ENCODE measurements at regions not wholly inside any gene's neighbourhood (a gene's known extent, or its start where the extent isn't known, plus 50 kb on each side); places are given as distances from the start of the nearest gene placed in this dataset.

DNA sequence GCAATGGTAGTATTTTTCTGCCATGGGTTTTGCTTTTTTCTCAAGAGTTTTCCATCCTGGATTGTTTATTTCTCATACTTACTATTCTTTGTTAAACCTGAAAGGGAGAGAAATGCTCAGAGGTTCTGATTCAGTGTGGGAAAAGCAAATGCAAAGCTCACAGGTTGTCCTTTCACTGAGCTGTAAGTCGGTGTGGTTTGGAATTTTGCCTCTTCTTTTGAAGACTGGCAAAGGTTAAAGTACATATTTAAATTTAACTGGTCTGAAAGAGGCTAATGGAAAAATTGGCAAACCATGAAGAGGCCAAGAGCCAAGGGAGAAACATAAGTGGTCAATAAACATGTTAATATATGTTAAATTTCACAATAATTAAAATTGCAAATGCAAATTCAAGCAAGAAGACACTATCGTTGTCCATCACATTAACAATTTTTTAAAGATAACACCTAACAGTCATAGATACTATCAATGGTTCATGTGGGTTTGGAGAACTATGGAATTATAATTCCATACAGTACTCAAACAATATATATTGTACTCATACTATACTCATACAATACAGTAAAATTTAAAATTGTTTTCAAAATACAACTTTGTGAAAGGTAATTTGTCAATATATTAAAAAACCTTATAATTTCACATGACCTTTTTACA lies 246.8 kb upstream of the STT3B start:
- TF ChIP-seq, protein P1, sequence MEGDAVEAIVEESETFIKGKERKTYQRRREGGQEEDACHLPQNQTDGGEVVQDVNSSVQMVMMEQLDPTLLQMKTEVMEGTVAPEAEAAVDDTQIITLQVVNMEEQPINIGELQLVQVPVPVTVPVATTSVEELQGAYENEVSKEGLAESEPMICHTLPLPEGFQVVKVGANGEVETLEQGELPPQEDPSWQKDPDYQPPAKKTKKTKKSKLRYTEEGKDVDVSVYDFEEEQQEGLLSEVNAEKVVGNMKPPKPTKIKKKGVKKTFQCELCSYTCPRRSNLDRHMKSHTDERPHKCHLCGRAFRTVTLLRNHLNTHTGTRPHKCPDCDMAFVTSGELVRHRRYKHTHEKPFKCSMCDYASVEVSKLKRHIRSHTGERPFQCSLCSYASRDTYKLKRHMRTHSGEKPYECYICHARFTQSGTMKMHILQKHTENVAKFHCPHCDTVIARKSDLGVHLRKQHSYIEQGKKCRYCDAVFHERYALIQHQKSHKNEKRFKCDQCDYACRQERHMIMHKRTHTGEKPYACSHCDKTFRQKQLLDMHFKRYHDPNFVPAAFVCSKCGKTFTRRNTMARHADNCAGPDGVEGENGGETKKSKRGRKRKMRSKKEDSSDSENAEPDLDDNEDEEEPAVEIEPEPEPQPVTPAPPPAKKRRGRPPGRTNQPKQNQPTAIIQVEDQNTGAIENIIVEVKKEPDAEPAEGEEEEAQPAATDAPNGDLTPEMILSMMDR (conservative IDR thresholded peaks at IDR 0.05), result no peak
- H3K27me3 Mint-ChIP-seq (ENCODE audit: low read depth), result no peaks in the 10 kb centered on the region
- H3K4me1 Mint-ChIP-seq, result peaks cover 45% of the 10 kb centered on the region
- no peak for DNase-seq (ENCODE audit: low read depth, low spot score)
- H3K36me3 Mint-ChIP-seq (ENCODE audit: low read depth), result no peaks in the 10 kb centered on the region
- H3K27ac Mint-ChIP-seq (ENCODE audit: unreplicated experiment), result no peak overlapping the region
- peaks cover 13% of the 10 kb centered on the region for H3K9me3 Mint-ChIP-seq
- H3K4me3 Mint-ChIP-seq, result no peak overlapping the region

DNA sequence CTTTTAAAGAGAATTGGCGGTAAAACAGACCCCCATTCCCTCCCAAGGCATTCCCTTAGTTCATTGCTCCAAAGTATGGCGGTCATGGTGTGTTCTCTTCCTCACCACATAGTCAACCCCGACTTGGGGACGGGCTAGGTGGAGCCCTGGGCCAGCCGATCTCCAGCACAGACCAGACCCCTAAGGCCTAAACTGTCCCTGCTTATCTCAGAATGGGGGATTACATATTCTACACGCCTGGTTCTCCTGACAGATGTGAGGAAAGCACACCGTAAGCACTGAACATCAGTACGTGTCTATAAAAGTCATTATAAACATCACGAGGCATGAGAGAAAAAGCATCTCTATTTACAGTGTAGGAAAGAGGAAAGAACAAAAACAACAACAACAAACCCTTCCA lies 244.5 kb upstream of the STT3B start:
- H3K4me1 Mint-ChIP-seq, result peaks cover 47% of the 10 kb centered on the region
- no peaks in the 10 kb centered on the region for H3K36me3 Mint-ChIP-seq (ENCODE audit: low read depth)
- TF ChIP-seq, protein P1 (conservative IDR thresholded peaks at IDR 0.05), result no peak
- DNase-seq (ENCODE audit: low read depth, low spot score), result no peak
- no peak overlapping the region for H3K4me3 Mint-ChIP-seq
- H3K9me3 Mint-ChIP-seq, result peaks cover 3% of the 10 kb centered on the region
- H3K27ac Mint-ChIP-seq (ENCODE audit: unreplicated experiment), result peak overlapping the region; percentile 94
- no peaks in the 10 kb centered on the region for H3K27me3 Mint-ChIP-seq (ENCODE audit: low read depth)

DNA sequence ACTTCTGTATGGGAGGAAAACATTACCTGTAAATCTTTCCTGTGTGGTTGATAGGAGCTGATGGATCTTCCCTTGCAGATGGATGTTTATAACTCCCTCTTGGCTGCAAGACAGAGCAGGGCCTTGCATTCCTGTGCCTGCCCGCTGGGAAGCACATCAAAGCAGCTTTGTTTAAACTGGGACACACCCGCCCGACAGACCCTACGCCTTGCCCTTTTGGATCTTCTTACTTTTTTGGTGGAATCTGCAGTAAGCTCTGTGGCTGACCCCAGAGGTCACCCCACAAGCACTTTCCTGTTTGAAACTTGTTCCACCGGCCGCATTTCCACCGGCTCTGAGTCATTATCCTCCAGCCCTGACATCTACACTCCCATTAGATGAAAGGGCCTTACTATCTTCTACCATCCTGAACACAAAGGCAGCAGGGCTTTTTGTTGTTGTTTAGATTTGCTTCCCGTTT lies 244.1 kb upstream of the STT3B start:
- DNase-seq (ENCODE audit: low read depth, low spot score), result peak; percentile 36
- Mint-ChIP-seq H3K27me3 (ENCODE audit: low read depth) (no peaks in the 10 kb centered on the region), H3K4me1 (peaks cover 47% of the 10 kb centered on the region), H3K27ac (ENCODE audit: unreplicated experiment) (peak overlapping the region; percentile 94), H3K9me3 (peaks cover 3% of the 10 kb centered on the region), H3K36me3 (ENCODE audit: low read depth) (no peaks in the 10 kb centered on the region), H3K4me3 (peak overlapping the region; percentile 61)
- TF ChIP-seq, protein P1 (conservative IDR thresholded peaks at IDR 0.05), result no peak

DNA sequence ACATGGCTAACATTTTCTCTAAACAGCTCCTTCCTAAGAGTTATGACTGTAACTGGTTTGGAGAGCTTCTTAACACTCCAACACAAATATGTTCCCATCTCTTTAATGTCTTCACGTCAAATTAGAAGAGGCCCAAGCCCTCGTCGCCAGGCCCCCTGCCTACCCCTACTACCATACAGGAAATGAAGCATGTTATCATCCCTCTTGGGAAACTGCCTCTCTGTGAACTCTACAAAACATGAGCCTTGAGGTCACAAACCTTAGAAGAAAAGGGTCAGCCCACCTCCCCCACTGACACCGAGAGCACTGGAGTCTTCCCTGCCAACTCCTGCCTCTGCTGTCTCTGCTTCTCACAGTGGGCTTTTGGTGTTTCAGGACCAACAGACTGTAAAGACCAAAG lies 243.1 kb upstream of the STT3B start:
- H3K27ac Mint-ChIP-seq (ENCODE audit: unreplicated experiment), result peak overlapping the region; percentile 90
- H3K27me3 Mint-ChIP-seq (ENCODE audit: low read depth), result no peaks in the 10 kb centered on the region
- peaks cover 3% of the 10 kb centered on the region for H3K9me3 Mint-ChIP-seq
- no peak for DNase-seq (ENCODE audit: low read depth, low spot score)
- TF ChIP-seq, protein P1 (conservative IDR thresholded peaks at IDR 0.05), result no peak
- peak overlapping the region; percentile 49 for H3K4me3 Mint-ChIP-seq
- peaks cover 47% of the 10 kb centered on the region for H3K4me1 Mint-ChIP-seq
- H3K36me3 Mint-ChIP-seq (ENCODE audit: low read depth), result no peaks in the 10 kb centered on the region

DNA sequence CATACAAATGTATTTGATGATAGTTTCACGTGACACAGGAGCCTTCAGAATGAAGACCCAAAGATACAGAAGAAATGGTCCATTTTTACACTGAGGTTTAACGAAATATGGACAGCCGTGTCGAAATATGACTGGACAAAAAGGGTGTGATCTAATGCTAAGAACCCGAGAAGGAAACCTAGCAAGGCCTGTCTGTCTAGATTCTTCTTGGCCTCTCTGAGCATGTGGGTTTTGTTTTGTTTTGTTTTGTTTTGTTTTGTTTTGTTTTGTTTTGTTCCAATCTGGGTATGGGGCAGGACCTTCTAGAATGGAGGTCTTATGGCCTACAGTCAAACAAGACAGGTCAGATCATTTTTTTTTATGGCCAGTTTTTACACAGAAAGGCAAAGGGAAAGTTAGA lies 242.7 kb upstream of the STT3B start:
- DNase-seq (ENCODE audit: low read depth, low spot score), result no peak
- Mint-ChIP-seq H3K9me3 (peaks cover 3% of the 10 kb centered on the region), H3K4me1 (peaks cover 47% of the 10 kb centered on the region), H3K27ac (ENCODE audit: unreplicated experiment) (peak overlapping the region; percentile 3), H3K4me3 (no peak overlapping the region), H3K27me3 (ENCODE audit: low read depth) (no peaks in the 10 kb centered on the region), H3K36me3 (ENCODE audit: low read depth) (no peaks in the 10 kb centered on the region)
- TF ChIP-seq, protein P1 (conservative IDR thresholded peaks at IDR 0.05), result no peak

Data from neural crest cell (in vitro differentiated cells).